ENCODE measurements at regions not wholly inside any gene's neighbourhood (a gene's known extent, or its start where the extent isn't known, plus 50 kb on each side); places are given as distances from the start of the nearest gene placed in this dataset.

- Histone ChIP-seq H3K9me3 (ENCODE audit: control insufficient read depth in 2 of 2, low read length in 2 of 2) (no peaks in the 10 kb centered on the region), H3K36me3 (ENCODE audit: control insufficient read depth, insufficient read depth, low read length) (no peaks in the 10 kb centered on the region), H3K4me3 (ENCODE audit: low read depth, low read length) (no peak overlapping the region), H3K27ac (ENCODE audit: insufficient read depth, low read length, poor library complexity, severe bottlenecking) (no peak overlapping the region), H3K4me1 (ENCODE audit: control insufficient read depth, insufficient read depth, low read length, poor library complexity, severe bottlenecking) (no peaks in the 10 kb centered on the region), H3K27me3 (ENCODE audit: control insufficient read depth, insufficient read depth, low read length) (no peaks in the 10 kb centered on the region)
- H3K36me3 Mint-ChIP-seq, result no peaks in the 10 kb centered on the region
- peaks cover 0 to 4% (median 0%) of the 10 kb centered on the region in 7 donors for H3K9me3 Mint-ChIP-seq
- ATAC-seq (ENCODE audit: low read depth in 2 of 2), result no peak
- H3K4me1 Mint-ChIP-seq, result no peaks in the 10 kb centered on the region
- DNase-seq, result no peak
- H3K4me3 Mint-ChIP-seq, result no peak overlapping the region
- no peak overlapping the region for H3K27ac Mint-ChIP-seq
- no peaks in the 10 kb centered on the region for H3K27me3 Mint-ChIP-seq
Observed at GRCh38 chr5:92778261-92778660, 802.8 kb downstream of the NR2F1-AS1 start.

- Mint-ChIP-seq H3K4me1 (no peaks in the 10 kb centered on the region), H3K9me3 (peaks cover 0 to 4% (median 0%) of the 10 kb centered on the region in 7 donors)
- no peak overlapping the region for H3K27ac ChIP-seq (ENCODE audit: insufficient read depth, low read length, poor library complexity, severe bottlenecking)
Observed at GRCh38 chr5:92777421-92777820, 803.6 kb downstream of the NR2F1-AS1 start.

GRCh38 chr5:92775711-92776615, 805.1 kb downstream of the NR2F1-AS1 start:
- Histone ChIP-seq H3K4me3 (ENCODE audit: low read depth, low read length) (no peak overlapping the region), H3K4me1 (ENCODE audit: control insufficient read depth, insufficient read depth, low read length, poor library complexity, severe bottlenecking) (no peaks in the 10 kb centered on the region), H3K27me3 (ENCODE audit: control insufficient read depth, insufficient read depth, low read length) (no peaks in the 10 kb centered on the region), H3K9me3 (ENCODE audit: control insufficient read depth in 2 of 2, low read length in 2 of 2) (no peaks in the 10 kb centered on the region), H3K27ac (ENCODE audit: insufficient read depth, low read length, poor library complexity, severe bottlenecking) (no peak overlapping the region), H3K36me3 (ENCODE audit: control insufficient read depth, insufficient read depth, low read length) (no peaks in the 10 kb centered on the region)
- no peaks in the 10 kb centered on the region for H3K4me1 Mint-ChIP-seq
- no peak overlapping the region for H3K27ac Mint-ChIP-seq
- ATAC-seq (ENCODE audit: low read depth in 2 of 2) (no peak), DNase-seq (no peak)
- H3K9me3 Mint-ChIP-seq, result peaks cover 0 to 5% (median 2%) of the 10 kb centered on the region in 7 donors
- H3K27me3 Mint-ChIP-seq, result no peaks in the 10 kb centered on the region
- no peak overlapping the region for H3K4me3 Mint-ChIP-seq
- H3K36me3 Mint-ChIP-seq, result no peaks in the 10 kb centered on the region

More at GRCh38 chr5:92777421-92777820, 803.6 kb downstream of the NR2F1-AS1 start:
- Histone ChIP-seq H3K4me3 (ENCODE audit: low read depth, low read length) (no peak overlapping the region), H3K36me3 (ENCODE audit: control insufficient read depth, insufficient read depth, low read length) (no peaks in the 10 kb centered on the region), H3K4me1 (ENCODE audit: control insufficient read depth, insufficient read depth, low read length, poor library complexity, severe bottlenecking) (no peaks in the 10 kb centered on the region), H3K27me3 (ENCODE audit: control insufficient read depth, insufficient read depth, low read length) (no peaks in the 10 kb centered on the region), H3K9me3 (ENCODE audit: control insufficient read depth in 2 of 2, low read length in 2 of 2) (no peaks in the 10 kb centered on the region)
- Mint-ChIP-seq H3K27ac (no peak overlapping the region), H3K27me3 (no peaks in the 10 kb centered on the region), H3K4me3 (no peak overlapping the region), H3K36me3 (no peaks in the 10 kb centered on the region)
- ATAC-seq (ENCODE audit: low read depth in 2 of 2) (no peak), DNase-seq (no peak)

GRCh38 chr5:92769978-92770377, 811.0 kb downstream of the NR2F1-AS1 start:
- H3K4me3 Mint-ChIP-seq, result no peak overlapping the region
- no peaks in the 10 kb centered on the region for H3K4me1 ChIP-seq (ENCODE audit: control insufficient read depth, insufficient read depth, low read length, poor library complexity, severe bottlenecking)
- H3K4me3 ChIP-seq (ENCODE audit: low read depth, low read length), result no peak overlapping the region
- H3K9me3 Mint-ChIP-seq, result peaks cover 0 to 10% (median 1%) of the 10 kb centered on the region in 7 donors
- no peaks in the 10 kb centered on the region for H3K36me3 ChIP-seq (ENCODE audit: control insufficient read depth, insufficient read depth, low read length)
- H3K27ac Mint-ChIP-seq, result no peak overlapping the region
- no peak for DNase-seq
- H3K27me3 ChIP-seq (ENCODE audit: control insufficient read depth, insufficient read depth, low read length), result no peaks in the 10 kb centered on the region
- no peak for ATAC-seq (ENCODE audit: low read depth in 2 of 2)
- no peaks in the 10 kb centered on the region for H3K27me3 Mint-ChIP-seq
- no peak overlapping the region for H3K27ac ChIP-seq (ENCODE audit: insufficient read depth, low read length, poor library complexity, severe bottlenecking)
- H3K9me3 ChIP-seq (ENCODE audit: control insufficient read depth in 2 of 2, low read length in 2 of 2), result no peaks in the 10 kb centered on the region
- H3K4me1 Mint-ChIP-seq, result no peaks in the 10 kb centered on the region
- H3K36me3 Mint-ChIP-seq, result no peaks in the 10 kb centered on the region

GRCh38 chr5:92761585-92761984, 819.4 kb downstream of the NR2F1-AS1 start:
- no peaks in the 10 kb centered on the region for H3K27me3 Mint-ChIP-seq
- Histone ChIP-seq H3K36me3 (ENCODE audit: control insufficient read depth, insufficient read depth, low read length) (no peaks in the 10 kb centered on the region), H3K27me3 (ENCODE audit: control insufficient read depth, insufficient read depth, low read length) (no peaks in the 10 kb centered on the region), H3K27ac (ENCODE audit: insufficient read depth, low read length, poor library complexity, severe bottlenecking) (no peak overlapping the region), H3K4me1 (ENCODE audit: control insufficient read depth, insufficient read depth, low read length, poor library complexity, severe bottlenecking) (no peaks in the 10 kb centered on the region), H3K9me3 (ENCODE audit: control insufficient read depth in 2 of 2, low read length in 2 of 2) (no peaks in the 10 kb centered on the region), H3K4me3 (ENCODE audit: low read depth, low read length) (no peak overlapping the region)
- no peak overlapping the region for H3K27ac Mint-ChIP-seq
- H3K4me1 Mint-ChIP-seq, result no peaks in the 10 kb centered on the region
- H3K9me3 Mint-ChIP-seq, result peaks cover 0 to 4% (median 0%) of the 10 kb centered on the region in 7 donors
- no peaks in the 10 kb centered on the region for H3K36me3 Mint-ChIP-seq
- H3K4me3 Mint-ChIP-seq, result no peak overlapping the region
- no peak for ATAC-seq (ENCODE audit: low read depth in 2 of 2)
- DNase-seq, result no peak

- DNase-seq, result no peak
- no peaks in the 10 kb centered on the region for H3K4me1 ChIP-seq (ENCODE audit: control insufficient read depth, insufficient read depth, low read length, poor library complexity, severe bottlenecking)
- Mint-ChIP-seq H3K4me3 (no peak overlapping the region), H3K27ac (no peak overlapping the region), H3K36me3 (no peaks in the 10 kb centered on the region), H3K27me3 (no peaks in the 10 kb centered on the region), H3K4me1 (no peaks in the 10 kb centered on the region), H3K9me3 (peaks cover 0 to 4% (median 0%) of the 10 kb centered on the region in 7 donors)
- H3K27me3 ChIP-seq (ENCODE audit: control insufficient read depth, insufficient read depth, low read length), result no peaks in the 10 kb centered on the region
- H3K36me3 ChIP-seq (ENCODE audit: control insufficient read depth, insufficient read depth, low read length), result no peaks in the 10 kb centered on the region
- no peak overlapping the region for H3K27ac ChIP-seq (ENCODE audit: insufficient read depth, low read length, poor library complexity, severe bottlenecking)
- no peak for ATAC-seq (ENCODE audit: low read depth in 2 of 2)
- no peak overlapping the region for H3K4me3 ChIP-seq (ENCODE audit: low read depth, low read length)
- H3K9me3 ChIP-seq (ENCODE audit: control insufficient read depth in 2 of 2, low read length in 2 of 2), result no peaks in the 10 kb centered on the region
Observed at GRCh38 chr5:92760550-92760949, 820.5 kb downstream of the NR2F1-AS1 start.

- ATAC-seq (ENCODE audit: low read depth in 2 of 2) (no peak), DNase-seq (no peak)
- Histone ChIP-seq H3K9me3 (ENCODE audit: control insufficient read depth in 2 of 2, low read length in 2 of 2) (no peaks in the 10 kb centered on the region), H3K4me3 (ENCODE audit: low read depth, low read length) (no peak overlapping the region), H3K27me3 (ENCODE audit: control insufficient read depth, insufficient read depth, low read length) (no peaks in the 10 kb centered on the region), H3K4me1 (ENCODE audit: control insufficient read depth, insufficient read depth, low read length, poor library complexity, severe bottlenecking) (no peaks in the 10 kb centered on the region), H3K27ac (ENCODE audit: insufficient read depth, low read length, poor library complexity, severe bottlenecking) (no peak overlapping the region), H3K36me3 (ENCODE audit: control insufficient read depth, insufficient read depth, low read length) (no peaks in the 10 kb centered on the region)
- no peaks in the 10 kb centered on the region for H3K4me1 Mint-ChIP-seq
- H3K27me3 Mint-ChIP-seq, result no peaks in the 10 kb centered on the region
- H3K9me3 Mint-ChIP-seq, result peaks cover 0 to 7% (median 3%) of the 10 kb centered on the region in 7 donors
- no peak overlapping the region for H3K4me3 Mint-ChIP-seq
- no peak overlapping the region for H3K27ac Mint-ChIP-seq
- H3K36me3 Mint-ChIP-seq, result no peaks in the 10 kb centered on the region
Observed at GRCh38 chr5:92758552-92758951, 822.5 kb downstream of the NR2F1-AS1 start.

- H3K27ac Mint-ChIP-seq, result no peak overlapping the region
- Histone ChIP-seq H3K27ac (ENCODE audit: insufficient read depth, low read length, poor library complexity, severe bottlenecking) (no peak overlapping the region), H3K4me1 (ENCODE audit: control insufficient read depth, insufficient read depth, low read length, poor library complexity, severe bottlenecking) (no peaks in the 10 kb centered on the region), H3K27me3 (ENCODE audit: control insufficient read depth, insufficient read depth, low read length) (no peaks in the 10 kb centered on the region), H3K4me3 (ENCODE audit: low read depth, low read length) (no peak overlapping the region), H3K9me3 (ENCODE audit: control insufficient read depth in 2 of 2, low read length in 2 of 2) (no peaks in the 10 kb centered on the region), H3K36me3 (ENCODE audit: control insufficient read depth, insufficient read depth, low read length) (no peaks in the 10 kb centered on the region)
- H3K4me3 Mint-ChIP-seq, result no peak overlapping the region
- DNase-seq (no peak), ATAC-seq (ENCODE audit: low read depth in 2 of 2) (no peak)
- H3K36me3 Mint-ChIP-seq, result no peaks in the 10 kb centered on the region
- H3K9me3 Mint-ChIP-seq, result peaks cover 0 to 21% (median 4%) of the 10 kb centered on the region in 7 donors
- H3K27me3 Mint-ChIP-seq, result no peaks in the 10 kb centered on the region
- H3K4me1 Mint-ChIP-seq, result no peaks in the 10 kb centered on the region
Observed at GRCh38 chr5:92749943-92750342, 831.1 kb downstream of the NR2F1-AS1 start.

Measured in CD4-positive, CD25-positive, alpha-beta regulatory T cell (primary cell).